HG03045 (cell line): ENCODE measurements at regions not wholly inside any gene's neighbourhood (a gene's known extent, or its start where the extent isn't known, plus 50 kb on each side); places are given as distances from the start of the nearest gene placed in this dataset.

Experiments
- ATAC-seq: cut with Tn5 transposase; IDR thresholded peaks from one replicate; pipeline ENCODE4 v1.9.1; 2021; ENCODE audit warnings: mild to moderate bottlenecking, moderate library complexity; ENCODE audit not compliant: unreplicated experiment

DNA sequence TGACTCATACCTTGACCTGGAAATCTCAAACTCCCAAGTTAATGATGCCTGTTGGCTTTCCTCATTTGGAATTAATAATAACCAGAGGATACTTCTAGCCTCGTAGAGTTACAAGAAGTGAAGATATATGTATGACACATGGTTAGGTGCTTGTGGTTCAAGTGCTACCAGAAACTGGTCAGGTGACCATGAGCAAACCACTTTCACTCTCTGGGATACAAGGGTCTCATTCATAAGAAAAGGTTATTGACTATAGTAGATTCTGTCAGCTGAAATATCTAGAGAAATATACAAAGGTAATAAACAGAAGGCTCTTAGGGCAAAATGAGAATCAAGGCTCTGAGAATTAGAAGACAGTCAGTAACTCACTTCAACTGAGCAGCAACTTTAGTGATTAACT, 233.3 kb downstream of the KCNA4 start:
- ATAC-seq: no peak

DNA sequence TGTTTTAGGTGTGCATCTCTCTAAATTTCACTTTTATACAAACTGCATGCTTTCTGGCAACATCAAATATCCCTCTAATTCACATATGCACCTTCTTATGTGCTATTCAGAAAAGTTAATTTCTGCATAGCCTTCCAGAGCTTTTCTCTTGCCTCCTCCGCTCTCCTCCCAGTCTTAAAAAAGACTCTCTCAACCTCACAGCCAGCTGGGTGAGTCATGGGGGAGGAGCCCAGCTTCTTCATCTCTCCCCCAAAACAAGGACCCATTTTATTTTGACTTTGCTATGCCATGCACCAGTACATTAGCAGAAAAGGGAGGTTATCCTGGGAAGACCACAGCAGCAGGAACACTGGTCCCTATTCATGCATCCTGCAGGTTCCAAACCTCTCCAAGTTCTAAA, 234.4 kb downstream of the KCNA4 start:
- ATAC-seq: no peak

DNA sequence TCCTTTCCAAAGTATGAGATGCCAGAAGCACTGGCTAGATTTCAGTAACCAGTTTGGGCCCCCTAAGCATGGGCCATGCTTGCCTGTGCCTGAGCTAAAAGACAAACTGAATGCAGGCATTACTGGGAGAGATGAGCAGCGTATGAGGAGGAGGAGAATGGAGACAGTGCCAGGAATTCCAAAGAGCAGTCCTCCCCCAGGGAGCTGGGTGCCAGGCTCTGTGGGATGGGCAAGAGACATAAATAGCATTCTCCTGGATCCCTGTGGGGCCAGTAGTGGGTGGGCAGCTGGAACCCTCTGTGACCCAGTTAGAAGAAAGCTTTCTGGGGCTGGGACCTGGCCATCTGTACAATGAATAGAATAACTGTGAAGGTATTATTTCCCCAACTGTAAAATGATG, 235.6 kb downstream of the KCNA4 start:
- no peak for ATAC-seq

DNA sequence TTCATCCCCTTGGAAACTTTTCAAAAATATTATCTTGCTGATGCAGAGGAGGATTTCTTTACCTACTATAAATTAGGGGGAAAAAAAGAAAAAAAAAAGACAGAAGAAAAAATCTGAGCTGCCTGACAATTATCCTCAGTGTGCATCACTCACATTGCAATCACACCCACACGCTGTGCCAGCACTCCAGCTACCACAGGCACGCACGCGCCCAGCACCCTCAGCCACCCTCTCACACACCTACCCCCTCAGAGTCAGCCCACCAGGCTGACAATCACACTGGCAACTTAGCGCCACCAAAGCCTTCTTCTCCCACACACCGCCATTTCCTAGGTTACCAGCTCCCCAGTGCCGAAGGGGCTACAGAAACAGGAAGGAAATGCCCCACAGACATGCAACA, 236.1 kb downstream of the KCNA4 start:
- ATAC-seq: no peak

DNA sequence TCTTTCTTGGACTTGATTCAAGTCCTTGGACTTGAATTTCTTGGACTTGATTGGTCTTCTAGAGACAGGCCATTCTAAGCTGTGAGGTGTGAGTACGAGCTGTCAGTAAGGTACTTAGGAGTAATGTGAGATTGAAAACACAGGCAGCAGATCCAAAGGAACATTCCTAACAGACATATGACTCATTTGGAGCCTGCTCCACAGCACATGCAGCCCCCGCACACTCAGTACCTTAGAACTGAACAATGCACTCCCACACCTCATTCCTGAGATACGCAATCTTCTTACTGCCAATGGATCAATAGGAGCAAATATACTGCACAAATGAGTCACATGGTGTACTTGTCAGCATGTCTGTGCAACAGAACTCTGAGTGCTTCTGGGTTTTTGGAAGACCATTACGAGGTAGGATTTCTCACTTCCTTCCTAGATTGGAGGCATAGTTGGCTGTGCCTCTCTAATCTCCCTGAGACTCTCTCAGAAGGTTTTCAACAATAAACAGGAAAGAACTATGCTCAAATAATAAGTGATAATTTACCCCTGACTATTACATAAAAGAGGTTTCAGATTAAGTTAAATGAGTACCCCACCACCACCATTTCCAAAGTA, 243.1 kb downstream of the KCNA4 start:
- no peak for ATAC-seq

DNA sequence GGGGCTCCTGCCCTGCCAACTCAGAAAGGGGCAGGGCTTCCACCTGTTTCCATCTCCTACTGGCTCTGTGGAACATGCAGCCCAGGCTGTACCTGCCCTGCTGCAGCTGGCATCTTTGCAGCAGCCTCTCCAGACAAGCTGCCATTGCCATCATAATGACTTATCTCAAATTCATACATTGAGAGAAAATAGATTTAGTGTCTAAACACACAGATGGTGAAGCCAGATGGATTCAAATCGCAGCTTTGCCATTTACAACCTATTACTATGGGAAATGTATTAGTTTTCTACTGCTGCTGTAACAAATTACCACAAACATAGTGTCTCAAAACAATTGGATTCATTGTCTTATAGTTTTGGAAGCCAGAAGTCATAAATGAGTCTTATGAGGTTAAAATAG, 260.0 kb downstream of the KCNA4 start:
- no peak for ATAC-seq

DNA sequence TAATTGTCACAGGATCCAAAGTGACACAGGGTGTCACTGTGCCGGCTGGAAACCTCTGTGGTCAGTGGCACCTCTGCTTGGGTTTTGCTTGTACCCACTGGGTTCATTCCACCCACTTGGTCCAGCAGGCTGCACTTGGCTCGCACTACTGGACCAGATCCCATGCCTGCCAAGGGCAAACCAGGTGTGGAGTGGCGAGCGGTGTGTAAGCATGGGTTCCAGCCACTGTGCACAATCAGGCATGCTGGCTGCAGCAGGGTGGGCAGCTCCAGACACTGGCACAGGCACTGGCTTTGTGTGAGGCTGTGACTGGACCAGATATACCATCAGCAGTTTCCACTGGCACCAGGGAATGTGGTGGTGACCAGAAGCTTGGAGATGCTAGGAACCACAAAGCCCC, 261.4 kb downstream of the KCNA4 start:
- no peak for ATAC-seq

DNA sequence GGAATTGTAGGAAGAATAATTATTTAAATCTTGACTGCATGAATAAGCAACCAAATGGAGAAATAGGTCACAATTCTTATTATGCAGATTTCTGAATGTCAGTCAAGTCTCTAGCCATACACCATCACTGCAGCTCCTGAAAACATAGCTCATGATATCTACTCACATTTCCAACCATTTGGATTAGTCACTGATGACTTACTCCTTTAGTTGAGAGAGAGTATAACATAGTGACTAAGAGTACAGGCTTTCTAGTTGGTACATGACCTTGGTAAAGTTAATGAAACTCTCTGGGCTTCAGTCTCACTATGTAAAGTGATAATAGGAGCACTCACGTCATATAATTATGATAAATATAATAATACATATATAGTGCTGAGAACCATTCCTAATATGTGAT, 265.2 kb downstream of the KCNA4 start:
- no peak for ATAC-seq

DNA sequence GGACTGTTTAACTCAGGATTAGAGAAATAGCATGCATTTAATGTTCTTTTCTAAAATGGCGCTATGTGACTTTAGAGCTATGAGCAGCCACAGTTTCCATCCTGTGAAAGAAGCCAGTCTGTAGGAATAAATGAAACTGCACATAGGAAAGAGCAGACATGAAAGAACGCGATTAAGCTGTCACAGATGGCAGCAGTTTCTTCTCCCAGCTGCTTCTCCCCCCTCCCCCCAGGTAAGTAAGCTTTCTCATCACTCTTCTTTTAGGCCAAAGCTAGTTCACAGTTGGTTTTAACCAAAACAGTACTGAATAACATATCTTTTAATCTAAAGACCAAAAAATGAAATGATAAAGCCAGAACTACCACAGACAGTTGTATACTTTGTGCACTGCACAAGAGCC, 266.4 kb downstream of the KCNA4 start:
- no peak for ATAC-seq

DNA sequence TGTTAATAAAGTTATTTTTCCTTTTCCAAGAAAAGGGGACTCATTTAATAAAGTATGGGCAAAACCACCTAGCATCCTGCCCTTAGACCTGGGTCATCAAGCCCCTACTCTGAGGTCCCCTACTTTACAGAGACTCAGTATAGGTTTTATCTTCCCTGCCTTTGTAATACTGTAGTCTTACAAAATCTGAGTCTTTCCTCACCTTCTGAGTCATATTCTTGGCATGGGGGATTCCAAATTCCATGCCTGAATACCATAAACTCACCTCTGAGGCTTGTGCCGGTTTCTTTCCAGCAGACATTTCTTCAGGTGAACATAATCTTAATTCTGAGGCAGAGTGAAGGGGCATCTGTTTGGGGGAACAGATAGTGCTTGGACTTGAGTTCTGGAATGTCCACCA, 282.5 kb downstream of the KCNA4 start:
- no peak for ATAC-seq

DNA sequence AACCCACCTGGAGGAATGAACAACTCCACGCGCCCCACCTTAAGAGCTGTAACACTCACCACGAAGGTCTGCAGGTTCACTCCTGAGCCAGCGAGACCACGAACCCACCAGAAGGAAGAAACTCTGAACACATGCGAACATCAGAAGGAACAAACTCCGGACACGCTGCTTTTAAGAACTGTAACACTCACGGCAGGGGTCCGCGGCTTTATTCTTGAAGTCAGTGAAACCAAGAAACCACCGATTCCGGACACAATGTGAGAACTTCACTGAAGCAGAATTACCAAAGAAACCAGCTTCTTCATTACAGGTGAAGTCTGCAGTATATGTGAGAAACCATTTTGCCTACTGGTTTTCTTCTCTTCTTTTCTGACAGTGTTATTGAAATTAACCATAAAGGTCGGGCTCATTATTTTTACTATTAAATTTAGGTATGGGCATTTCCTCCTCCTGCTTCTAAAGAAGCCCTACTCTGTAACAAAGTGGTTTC, 303.0 kb downstream of the KCNA4 start:
- no peak for ATAC-seq

DNA sequence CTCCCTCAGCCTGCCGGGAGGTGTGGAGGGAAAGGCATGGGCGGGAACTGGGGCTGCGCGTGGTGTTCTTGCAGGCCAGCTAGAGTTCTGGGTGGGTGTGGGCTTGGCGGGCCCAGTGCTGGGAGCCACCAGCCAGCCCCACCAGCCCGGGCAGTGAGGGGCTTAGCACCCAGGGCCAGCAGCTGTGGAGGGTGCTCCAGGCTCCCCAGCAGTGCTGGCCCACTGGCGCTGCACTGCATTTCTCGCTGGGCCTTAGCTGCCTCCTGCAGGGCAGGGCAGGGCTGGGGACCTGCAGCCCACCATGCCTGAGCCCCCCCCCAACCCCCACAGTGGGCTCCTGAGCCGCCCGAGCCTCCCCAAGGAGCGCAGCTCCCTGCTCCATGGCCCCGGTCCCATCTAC, 304.2 kb downstream of the KCNA4 start:
- ATAC-seq: no peak

DNA sequence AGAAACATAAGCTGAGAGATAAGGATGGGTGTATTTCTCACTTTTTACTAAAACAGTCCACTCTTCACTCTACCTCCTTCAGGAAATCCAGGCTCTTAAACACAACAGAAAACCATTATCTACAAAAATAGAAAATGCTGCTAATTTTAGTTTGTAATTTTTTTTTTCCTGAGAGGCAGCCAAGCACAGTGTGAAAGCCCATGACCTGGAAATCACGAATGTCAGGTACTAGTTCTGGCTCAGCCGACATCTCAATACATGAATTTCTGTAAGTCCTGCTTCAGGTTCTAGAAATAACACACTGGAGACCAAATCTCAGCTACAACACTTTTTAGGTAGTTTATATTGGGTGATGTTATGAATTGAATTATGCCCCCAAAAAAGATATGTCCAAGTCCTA, 308.9 kb downstream of the KCNA4 start:
- ATAC-seq: no peak

DNA sequence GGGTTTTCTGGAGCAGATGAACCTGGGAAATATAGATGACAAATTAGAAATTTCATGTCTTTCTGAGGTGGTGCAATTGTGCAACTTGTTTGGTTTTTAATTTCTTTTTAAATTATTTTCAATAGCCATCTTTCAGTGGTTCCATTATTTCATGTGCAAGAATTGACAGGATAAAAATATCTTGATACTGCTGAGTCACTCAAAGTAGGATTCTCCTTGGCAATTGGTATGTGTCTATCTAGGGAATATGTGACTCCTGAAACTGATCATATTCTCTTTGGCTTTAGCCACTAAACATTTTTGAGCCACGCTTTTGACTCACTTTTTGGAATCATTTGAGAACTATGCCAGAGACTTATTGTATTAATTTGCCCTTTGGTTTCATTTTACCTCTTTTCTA, 331.5 kb downstream of the KCNA4 start:
- ATAC-seq: no peak

DNA sequence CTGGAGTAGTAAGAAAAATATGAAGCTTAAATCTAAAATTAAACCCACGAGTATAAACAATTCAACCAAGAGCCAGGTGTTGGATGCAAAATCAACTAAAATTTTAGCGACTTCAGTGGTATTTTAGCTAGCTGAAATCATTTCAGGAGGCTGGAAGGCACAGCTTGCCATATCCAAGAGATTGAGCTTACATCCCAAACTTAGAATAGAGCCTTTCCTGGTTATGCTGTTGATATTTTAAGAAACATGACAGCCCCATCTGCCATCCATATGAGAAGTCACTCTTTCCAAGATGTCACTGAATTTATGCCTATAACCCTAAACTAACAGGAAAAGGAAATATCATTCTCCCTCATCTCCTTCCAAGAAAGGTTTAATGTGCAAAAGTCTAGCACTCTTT, 334.0 kb downstream of the KCNA4 start:
- ATAC-seq: no peak

DNA sequence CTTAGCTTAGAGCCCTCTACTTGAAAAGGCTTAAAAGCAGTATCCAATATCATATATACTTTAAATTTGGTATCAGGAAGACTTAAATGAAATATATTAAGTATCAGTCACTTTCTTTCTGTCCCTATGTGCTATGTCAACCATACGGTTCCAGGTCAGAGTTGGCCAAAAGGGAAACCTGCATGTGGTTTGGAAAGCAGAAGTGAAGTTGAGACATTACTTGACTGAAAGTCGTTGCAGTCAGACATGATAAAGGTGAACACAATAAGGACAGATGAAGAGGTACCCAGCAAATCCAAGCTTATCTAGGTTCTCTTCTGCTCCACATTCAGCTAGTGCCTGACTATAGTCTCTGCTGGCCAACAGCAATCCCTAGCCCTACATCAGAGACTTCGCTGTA, 336.8 kb downstream of the KCNA4 start:
- ATAC-seq: peak; percentile 67

DNA sequence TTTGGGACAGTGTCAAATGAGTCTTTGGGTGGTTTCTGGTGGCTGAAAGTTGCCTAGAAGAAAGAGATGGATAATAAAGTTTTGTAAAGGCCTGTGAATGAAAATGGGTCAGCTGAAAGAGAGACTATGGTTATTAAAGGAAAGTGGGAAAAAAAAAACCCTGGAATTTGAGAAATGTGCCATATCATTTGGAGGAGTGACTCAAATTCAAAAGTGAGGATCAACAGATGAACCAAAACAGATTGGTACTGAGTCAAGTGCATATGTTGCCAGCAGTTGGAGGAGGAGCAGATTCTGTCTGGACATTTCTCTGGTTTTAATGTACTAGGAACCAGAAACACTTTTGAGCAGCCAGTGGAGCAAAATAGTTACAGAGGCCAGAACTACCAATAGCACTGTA, 339.8 kb downstream of the KCNA4 start:
- no peak for ATAC-seq

DNA sequence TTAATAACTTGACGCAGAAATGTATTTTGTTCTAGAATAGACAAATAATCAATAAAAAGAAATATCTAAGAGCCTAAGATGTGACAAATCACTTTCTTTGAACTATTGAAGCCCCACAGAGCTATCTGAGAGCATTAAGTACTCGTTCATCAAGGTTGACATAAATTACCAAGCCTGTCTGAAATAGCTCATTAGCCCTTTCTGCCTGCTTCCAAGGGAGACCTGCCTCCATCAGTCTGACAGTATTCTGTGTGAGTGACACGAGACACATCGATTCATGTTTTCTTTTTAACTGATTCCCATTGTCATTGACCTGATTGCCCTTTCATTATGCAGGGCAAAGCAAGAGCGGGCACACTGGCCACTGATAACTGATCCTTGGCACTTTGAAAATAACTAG, 347.5 kb downstream of the KCNA4 start:
- ATAC-seq: no peak

DNA sequence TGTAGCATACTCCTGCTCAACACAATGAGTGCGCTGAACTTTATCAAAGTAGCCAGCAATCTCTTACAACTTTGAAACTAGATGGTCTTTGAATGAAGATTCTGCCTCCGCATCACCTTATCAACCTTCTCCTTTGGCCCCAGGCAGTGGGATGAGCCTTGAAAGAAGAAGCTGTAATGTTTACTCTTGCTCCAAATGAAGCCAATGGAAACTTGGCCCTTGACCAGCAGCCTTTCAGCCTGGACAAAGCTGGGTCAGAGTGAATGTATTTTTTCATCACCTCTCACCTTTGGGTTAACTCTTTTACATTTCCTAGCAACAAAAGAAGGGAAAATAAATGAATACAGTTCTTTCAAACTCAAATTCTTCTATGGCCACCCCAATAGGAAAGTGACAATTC, 359.1 kb downstream of the KCNA4 start:
- no peak for ATAC-seq

DNA sequence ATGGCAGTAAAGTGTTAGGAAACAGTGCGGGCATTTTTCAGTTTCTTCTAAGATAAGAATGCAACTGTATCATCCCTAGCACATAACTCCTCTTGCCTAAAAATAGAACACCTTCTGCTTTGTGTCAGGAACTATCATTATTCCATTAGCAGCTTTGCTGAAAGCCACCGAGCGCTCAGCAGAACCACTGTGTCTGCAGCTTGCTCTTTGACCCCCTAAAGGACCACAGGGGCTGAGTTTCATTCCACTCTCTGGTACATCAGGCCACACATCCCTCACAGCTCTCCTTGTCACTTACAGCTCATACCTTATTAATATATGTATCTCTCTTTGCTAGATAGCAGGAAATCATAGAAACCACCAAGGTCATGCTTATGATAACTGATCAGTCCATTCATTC, 360.2 kb downstream of the KCNA4 start:
- no peak for ATAC-seq

DNA sequence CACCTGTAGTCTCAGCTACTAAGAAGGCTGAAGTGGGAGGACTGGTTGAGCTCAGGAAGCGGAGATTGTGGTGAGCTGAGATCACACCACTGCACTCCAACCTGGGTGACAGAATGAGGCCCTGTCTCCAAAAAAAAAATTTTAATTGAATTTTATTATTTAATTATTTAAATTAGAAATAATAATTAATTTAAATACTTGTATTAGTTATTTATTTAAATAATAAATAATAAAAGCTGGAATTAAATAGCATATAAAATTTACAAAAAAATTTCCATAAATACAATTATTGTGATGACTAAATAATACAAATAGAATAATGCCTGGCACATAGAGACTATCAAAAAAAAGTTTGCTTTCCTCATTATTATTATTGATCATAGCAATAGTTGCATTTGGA, 371.5 kb downstream of the KCNA4 start:
- ATAC-seq: no peak

DNA sequence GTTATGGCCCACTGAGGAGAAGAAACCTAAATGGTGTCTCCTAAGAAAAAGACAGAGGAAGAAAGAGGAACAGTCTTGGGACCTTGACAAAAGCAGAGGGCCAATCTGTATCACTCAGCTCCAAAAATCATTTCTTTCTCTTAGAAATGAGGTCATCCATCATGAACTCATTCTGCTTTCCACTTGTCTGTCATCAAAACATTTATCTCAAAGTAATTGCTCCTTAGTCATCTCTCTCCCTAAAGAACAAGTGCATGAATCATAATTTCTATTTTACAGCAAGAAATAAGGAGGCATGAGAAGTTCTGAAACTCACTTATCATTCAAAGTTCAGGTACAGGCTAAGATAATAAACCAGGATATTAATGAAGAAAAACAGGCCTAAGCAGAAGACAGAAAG, 375.6 kb downstream of the KCNA4 start:
- ATAC-seq: no peak

DNA sequence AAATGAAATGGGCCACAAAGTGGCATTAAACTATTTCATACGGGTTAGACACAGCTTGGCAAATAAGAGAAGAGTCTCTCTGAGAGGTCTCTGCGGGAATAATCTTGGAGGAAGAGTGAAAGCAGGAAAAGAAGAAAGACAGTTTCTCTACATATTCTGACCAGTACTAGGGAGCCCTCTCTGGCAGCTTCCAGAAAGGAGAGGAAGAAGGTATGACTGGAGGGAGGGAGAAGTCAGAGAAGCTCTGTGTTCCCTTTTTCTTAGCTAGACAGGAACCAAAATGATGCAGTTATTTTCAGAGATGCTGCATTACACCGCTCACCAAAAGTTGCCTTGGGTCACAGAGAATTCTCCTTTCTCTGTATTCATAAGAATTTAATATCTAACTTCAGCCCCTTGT, 382.1 kb downstream of the KCNA4 start:
- no peak for ATAC-seq

DNA sequence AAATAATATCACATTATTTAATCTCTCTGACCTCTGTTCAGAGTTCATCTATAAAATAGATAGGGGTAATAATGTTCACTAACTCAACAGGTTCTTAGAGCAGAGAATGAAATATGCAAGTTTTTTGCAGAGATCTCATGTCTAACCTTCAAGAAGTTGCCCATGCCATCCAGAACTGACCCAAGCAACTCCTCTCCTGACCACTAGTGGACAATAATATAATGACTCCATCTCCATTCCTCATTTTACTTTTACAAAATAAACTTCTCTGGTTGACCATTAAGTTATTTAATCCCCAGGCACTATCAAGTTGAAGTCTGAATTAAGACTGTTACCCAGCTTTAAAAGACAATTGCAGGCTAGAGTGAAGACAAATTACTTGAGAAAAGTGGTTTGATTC, 382.6 kb downstream of the KCNA4 start:
- ATAC-seq: no peak
